Motor neuron (in vitro differentiated cells): ENCODE measurements at regions not wholly inside any gene's neighbourhood (a gene's known extent, or its start where the extent isn't known, plus 50 kb on each side); places are given as distances from the start of the nearest gene placed in this dataset.

ENCODE experiments used
- ATAC-seq, 8 experiments: fragments of 200-7000 bp; cut with Tn5 transposase; replicated peaks in 6 of 8; 2 replicates each; pipeline ENCODE4 v1.8.0; 2021; ENCODE audit warnings: mild to moderate bottlenecking in 8 of 8, moderate library complexity in 8 of 8
- H3K27ac ChIP-seq, 2 donors: fragments of 250-450 bp; sonication (Bioruptor Pico); 2 replicates each; pipeline ENCODE4 v1.9.0; 2021; ENCODE audit warnings: antibody characterized with exemption in 2 of 2, mild to moderate bottlenecking in 2 of 2, moderate library complexity in 1 of 2
- H3K4me1 ChIP-seq, 2 donors: fragments of 250-450 bp; sonication (Bioruptor Pico); replicated peaks in 1 of 2; 2 replicates each; pipeline ENCODE4 v1.6.1; 2021; ENCODE audit warnings: antibody characterized with exemption in 2 of 2, mild to moderate bottlenecking in 2 of 2, moderate library complexity in 1 of 2
- H3K4me3 ChIP-seq, 5 donors: fragments of 250-450 bp; sonication (Bioruptor Pico); 2 replicates each; pipeline ENCODE4 v1.9.0; 2021; ENCODE audit warnings: antibody characterized with exemption in 5 of 5, mild to moderate bottlenecking in 5 of 5, moderate library complexity in 4 of 5
- WGBS, 10 experiments: fragments of 450-650 bp; shearing (Covaris generic); methylation state at CpG; one replicate each; pipeline ENCODE4 v1.0.0; 2022; 5-methylcytosine and 5-hydroxymethylcytosine counted together
- in situ Hi-C, 9 experiments: fragments of 400-800 bp; cut with MboI; loops; one replicate each; pipeline ENCODE4 v1.15.0; 2021; ENCODE audit warnings: low sequenced_read_pairs in 9 of 9, low pct_unique_long_range_greater_than_20kb in 2 of 9; ENCODE audit not compliant: unreplicated experiment in 9 of 9

- no peak for ATAC-seq
- Histone ChIP-seq H3K4me1 (no peaks in the 10 kb centered on the region), H3K4me3 (no peak overlapping the region), H3K27ac (no peak overlapping the region)
- in situ Hi-C loops: no loop called here
Measured at GRCh38 chr6:9984607-9985006, 430.3 kb downstream of the TFAP2A start.

GRCh38 chr6:9983168-9983567 lies 431.7 kb downstream of the TFAP2A start:
- in situ Hi-C loops: no loop called here
- 8 to 100% (median 87%) methylated on average over 1 to 2 of the region's 2 CpGs for WGBS, 10 experiments
- H3K27ac ChIP-seq: no peak overlapping the region
- H3K4me3 ChIP-seq: no peak overlapping the region
- ATAC-seq: peak in 1 of 8 experiments; percentile 80
- H3K4me1 ChIP-seq: no peaks in the 10 kb centered on the region

GRCh38 chr6:9982215-9982614 lies 432.7 kb downstream of the TFAP2A start:
- 11 to 80% (median 39%) methylated on average over 3 to 5 of the region's 5 CpGs; no CpG with 5 or more reads in 3 of the 10 experiments for WGBS, 10 experiments
- peak in 1 of 8 experiments; percentile 73 for ATAC-seq
- Histone ChIP-seq H3K4me3 (no peak overlapping the region), H3K27ac (no peak overlapping the region), H3K4me1 (no peaks in the 10 kb centered on the region)
- in situ Hi-C loops: no loop called here

- no peak for ATAC-seq
- WGBS, 10 experiments: 27 to 100% (median 87%) methylated on average over 2 to 5 of the region's 5 CpGs; no CpG with 5 or more reads in 1 of the 10 experiments
- in situ Hi-C loops: no loop called here
- H3K4me1 ChIP-seq: no peaks in the 10 kb centered on the region
- no peak overlapping the region for H3K27ac ChIP-seq
- H3K4me3 ChIP-seq: no peak overlapping the region
Measured at GRCh38 chr6:9979996-9980395, 434.9 kb downstream of the TFAP2A start.

GRCh38 chr6:9978480-9978879 lies 436.4 kb downstream of the TFAP2A start:
- no peak overlapping the region for H3K27ac ChIP-seq
- in situ Hi-C loops: no loop called here
- no peak for ATAC-seq
- WGBS, 10 experiments: 46 to 98% (median 91%) methylated on average over 2 to 6 of the region's 6 CpGs; no CpG with 5 or more reads in 3 of the 10 experiments
- H3K4me3 ChIP-seq: no peak overlapping the region
- H3K4me1 ChIP-seq: no peaks in the 10 kb centered on the region

GRCh38 chr6:9977411-9977810 lies 437.5 kb downstream of the TFAP2A start:
- WGBS, 10 experiments: 0 to 70% (median 17%) methylated on average over 1 to 2 of the region's 2 CpGs; no CpG with 5 or more reads in 2 of the 10 experiments
- in situ Hi-C loops: no loop called here
- no peak overlapping the region for H3K4me3 ChIP-seq
- no peak overlapping the region for H3K27ac ChIP-seq
- H3K4me1 ChIP-seq: no peaks in the 10 kb centered on the region
- no peak for ATAC-seq

- Histone ChIP-seq H3K4me1 (no peaks in the 10 kb centered on the region), H3K27ac (no peak overlapping the region), H3K4me3 (no peak overlapping the region)
- WGBS, 10 experiments: 0 to 100% (median 53%) methylated on average over 1 to 5 of the region's 5 CpGs; no CpG with 5 or more reads in 2 of the 10 experiments
- ATAC-seq: peak in 2 of 8 experiments; percentile 76 to 94
- in situ Hi-C loops: no loop called here
Measured at GRCh38 chr6:9961646-9962045, 453.2 kb downstream of the TFAP2A start.

GRCh38 chr6:9957215-9957759 lies 457.6 kb downstream of the TFAP2A start:
- Histone ChIP-seq H3K4me1 (no peaks in the 10 kb centered on the region), H3K27ac (no peak overlapping the region), H3K4me3 (no peak overlapping the region)
- in situ Hi-C loops: no loop called here
- peak in 5 of 8 experiments; percentile 35 to 93 (median 78) for ATAC-seq
- 13 to 100% (median 50%) methylated on average over 1 to 2 of the region's 2 CpGs; no CpG with 5 or more reads in 3 of the 10 experiments for WGBS, 10 experiments

GRCh38 chr6:9948678-9949077 lies 466.2 kb downstream of the TFAP2A start:
- Histone ChIP-seq H3K27ac (no peak overlapping the region), H3K4me3 (no peak overlapping the region), H3K4me1 (no peaks in the 10 kb centered on the region)
- peak in 2 of 8 experiments; percentile 81 to 99 for ATAC-seq
- 14 to 100% (median 40%) methylated on average over 1 to 2 of the region's 3 CpGs; no CpG with 5 or more reads in 1 of the 10 experiments for WGBS, 10 experiments
- in situ Hi-C loops: no loop called here

- 26 to 85% (median 51%) methylated on average over 2 to 5 of the region's 5 CpGs; no CpG with 5 or more reads in 2 of the 10 experiments for WGBS, 10 experiments
- no peak for ATAC-seq
- Histone ChIP-seq H3K4me3 (no peak overlapping the region), H3K27ac (no peak overlapping the region), H3K4me1 (peaks cover 0 to 5% of the 10 kb centered on the region in 2 donors)
- in situ Hi-C loops: no loop called here
Measured at GRCh38 chr6:9943986-9944385, 470.9 kb downstream of the TFAP2A start.

GRCh38 chr6:9943026-9943425 lies 471.8 kb downstream of the TFAP2A start:
- no peak overlapping the region for H3K4me3 ChIP-seq
- H3K4me1 ChIP-seq: peaks cover 4 to 10% of the 10 kb centered on the region in 2 donors
- H3K27ac ChIP-seq: no peak overlapping the region
- 19 to 100% (median 80%) methylated on average over 1 to 9 of the region's 9 CpGs; no CpG with 5 or more reads in 3 of the 10 experiments for WGBS, 10 experiments
- in situ Hi-C loops: no loop called here
- no peak for ATAC-seq

- peaks cover 4 to 10% of the 10 kb centered on the region in 2 donors for H3K4me1 ChIP-seq
- no peak overlapping the region for H3K27ac ChIP-seq
- 96 to 100% (median 100%) methylated on average over 1 to 6 of the region's 26 CpGs; no CpG with 5 or more reads in 6 of the 10 experiments for WGBS, 10 experiments
- no peak overlapping the region for H3K4me3 ChIP-seq
- no peak for ATAC-seq
- in situ Hi-C loops: no loop called here
Measured at GRCh38 chr6:9942131-9942530, 472.7 kb downstream of the TFAP2A start.

GRCh38 chr6:9938801-9939200 lies 476.1 kb downstream of the TFAP2A start:
- peaks cover 4 to 10% of the 10 kb centered on the region in 2 donors for H3K4me1 ChIP-seq
- in situ Hi-C loops: no loop called here
- WGBS, 10 experiments: 0 to 66% (median 56%) methylated on average over 1 to 7 of the region's 7 CpGs; no CpG with 5 or more reads in 3 of the 10 experiments
- no peak overlapping the region for H3K27ac ChIP-seq
- H3K4me3 ChIP-seq: no peak overlapping the region
- no peak for ATAC-seq
